ENCODE measurements at regions not wholly inside any gene's neighbourhood (a gene's known extent, or its start where the extent isn't known, plus 50 kb on each side); places are given as distances from the start of the nearest gene placed in this dataset.
"Not testable (repeated sequence)": the region's sequence is repeated elsewhere in the genome, so short reads cannot be mapped to it uniquely, and the experiment has no call there.

GRCh38 chr3:75590382-75590781 is 73.7 kb upstream of the FRG2C start:
- not testable (repeated sequence) for DNase-seq (ENCODE audit: low read depth)

DNA sequence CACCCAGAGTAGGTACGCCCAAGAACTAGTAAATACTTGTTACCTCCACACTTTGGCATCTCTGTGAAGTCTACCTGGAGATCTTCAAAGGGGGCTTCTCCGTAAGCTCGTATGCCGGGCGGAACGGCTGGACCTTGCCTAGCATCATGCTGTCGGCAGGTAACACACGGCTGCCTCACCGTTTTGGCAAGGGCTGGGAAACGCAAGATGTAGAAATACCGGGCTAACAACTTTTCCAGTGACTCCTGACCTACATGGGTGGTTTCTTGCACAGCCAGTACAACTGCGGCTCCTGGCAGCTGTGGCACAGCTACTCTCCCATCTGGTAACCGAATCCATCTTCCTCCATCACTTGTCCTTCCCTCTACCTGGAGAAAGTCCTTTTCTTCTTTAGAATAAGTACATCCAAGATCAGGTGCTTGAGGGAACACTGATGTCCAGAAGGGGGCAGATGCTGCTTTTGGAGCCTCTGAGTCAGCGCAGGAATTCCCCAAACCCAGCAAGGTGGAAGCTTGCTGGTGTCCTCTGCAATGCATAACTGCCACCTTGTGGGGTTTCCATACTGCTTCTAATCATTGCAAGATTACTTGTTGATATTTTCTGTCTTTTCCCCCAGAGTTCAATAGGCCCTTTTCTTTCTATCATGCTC is 59.7 kb upstream of the FRG2C start:
- DNase-seq (ENCODE audit: low read depth): peak; percentile 33

- DNase-seq (ENCODE audit: low read depth): not testable (repeated sequence)
These were observed 56.1 kb upstream of the FRG2C start for GRCh38 chr3:75607996-75608395.

GRCh38 chr3:75609598-75609997 is 54.5 kb upstream of the FRG2C start:
- not testable (repeated sequence) for DNase-seq (ENCODE audit: low read depth)

GRCh38 chr3:75610773-75611172 is 53.4 kb upstream of the FRG2C start:
- no peak for DNase-seq (ENCODE audit: low read depth)

GRCh38 chr3:75611724-75612460 is 52.2 kb upstream of the FRG2C start:
- DNase-seq (ENCODE audit: low read depth): not testable (repeated sequence)
